AG10803 (cell line): ENCODE measurements at regions not wholly inside any gene's neighbourhood (a gene's known extent, or its start where the extent isn't known, plus 50 kb on each side); places are given as distances from the start of the nearest gene placed in this dataset.
A peak's percentile ranks its signal among the peaks of the same experiment; 100 is the strongest.

Experiments
- DNase-seq: peaks from one replicate; pipeline ENCODE4 v3.0.0; 2010; ENCODE audit warnings: low read depth
- H3K4me3 ChIP-seq: 2 replicates; pipeline ENCODE4 v1.5.1; 2011; ENCODE audit warnings: mild to moderate bottlenecking, low read length, control low read depth
- TF ChIP-seq, protein P1 (sequence below): conservative IDR thresholded peaks from 2 replicates; pipeline ENCODE4 v1.5.1; 2011; ENCODE audit warnings: mild to moderate bottlenecking, low read length, control low read depth, inconsistent platforms

GRCh38 chr4:66501997-66502396, 831.7 kb upstream of the EPHA5 start:
- no peak for DNase-seq

DNA sequence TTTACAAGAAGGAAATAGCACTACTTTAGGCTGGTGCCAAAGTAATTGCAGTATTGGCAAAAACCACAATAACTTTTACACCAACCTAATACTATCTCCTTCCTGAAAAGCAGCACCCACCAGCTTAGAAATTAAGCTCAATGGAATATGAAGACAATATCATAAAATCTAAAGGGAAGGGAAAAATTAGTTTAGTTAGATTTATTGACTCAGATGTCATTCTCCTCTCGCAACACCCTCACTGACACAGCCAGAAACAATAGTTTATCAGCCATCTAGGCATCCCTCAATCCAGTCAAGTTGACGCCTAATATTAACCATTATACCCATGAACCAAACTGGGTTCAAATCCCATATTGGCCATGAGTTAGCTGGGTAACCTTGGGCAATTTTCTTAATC, 820.4 kb upstream of the EPHA5 start:
- H3K4me3 ChIP-seq: no peak overlapping the region
- TF ChIP-seq, protein P1, sequence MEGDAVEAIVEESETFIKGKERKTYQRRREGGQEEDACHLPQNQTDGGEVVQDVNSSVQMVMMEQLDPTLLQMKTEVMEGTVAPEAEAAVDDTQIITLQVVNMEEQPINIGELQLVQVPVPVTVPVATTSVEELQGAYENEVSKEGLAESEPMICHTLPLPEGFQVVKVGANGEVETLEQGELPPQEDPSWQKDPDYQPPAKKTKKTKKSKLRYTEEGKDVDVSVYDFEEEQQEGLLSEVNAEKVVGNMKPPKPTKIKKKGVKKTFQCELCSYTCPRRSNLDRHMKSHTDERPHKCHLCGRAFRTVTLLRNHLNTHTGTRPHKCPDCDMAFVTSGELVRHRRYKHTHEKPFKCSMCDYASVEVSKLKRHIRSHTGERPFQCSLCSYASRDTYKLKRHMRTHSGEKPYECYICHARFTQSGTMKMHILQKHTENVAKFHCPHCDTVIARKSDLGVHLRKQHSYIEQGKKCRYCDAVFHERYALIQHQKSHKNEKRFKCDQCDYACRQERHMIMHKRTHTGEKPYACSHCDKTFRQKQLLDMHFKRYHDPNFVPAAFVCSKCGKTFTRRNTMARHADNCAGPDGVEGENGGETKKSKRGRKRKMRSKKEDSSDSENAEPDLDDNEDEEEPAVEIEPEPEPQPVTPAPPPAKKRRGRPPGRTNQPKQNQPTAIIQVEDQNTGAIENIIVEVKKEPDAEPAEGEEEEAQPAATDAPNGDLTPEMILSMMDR: no peak

More at GRCh38 chr4:66501997-66502396, 831.7 kb upstream of the EPHA5 start:
- no peak overlapping the region for H3K4me3 ChIP-seq
- TF ChIP-seq, protein P1: no peak

DNA sequence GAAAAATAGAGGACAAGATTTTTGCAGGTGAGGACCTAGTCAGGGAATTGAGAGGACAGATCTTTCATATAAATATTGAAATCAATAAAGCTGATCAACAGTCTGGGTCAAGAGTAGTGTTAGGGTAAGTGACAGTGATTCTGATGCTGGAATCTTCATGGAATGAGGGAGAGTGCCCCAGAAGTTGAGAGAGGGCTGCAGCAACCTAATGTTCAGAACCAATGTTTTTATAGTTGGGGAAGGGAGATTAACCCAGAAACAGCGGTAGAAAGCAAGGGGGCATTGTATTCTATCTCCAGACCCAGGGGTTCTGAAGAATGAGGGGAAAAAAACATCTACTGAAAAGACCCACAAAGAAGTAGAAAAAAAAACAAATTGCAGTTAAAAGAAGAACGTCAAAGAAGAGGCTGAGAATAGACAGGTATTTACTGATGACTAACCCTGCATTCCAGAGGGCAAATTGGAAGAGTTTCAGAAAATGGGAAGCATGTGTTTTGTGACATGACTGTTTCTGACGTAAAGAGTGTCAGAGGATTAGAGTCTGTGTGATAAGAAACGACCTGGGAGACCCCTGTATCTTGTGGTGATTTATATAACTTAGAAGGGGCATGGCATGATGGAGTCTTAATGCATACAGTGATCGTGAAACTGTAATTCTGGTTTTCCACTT, 819.6 kb upstream of the EPHA5 start:
- no peak overlapping the region for H3K4me3 ChIP-seq
- DNase-seq: peak; percentile 23

More for the DNA sequence above, 820.4 kb upstream of the EPHA5 start:
- DNase-seq: no peak

GRCh38 chr4:66489370-66489769, 819.1 kb upstream of the EPHA5 start:
- DNase-seq: no peak
- no peak overlapping the region for H3K4me3 ChIP-seq
- TF ChIP-seq, protein P1: no peak

More for the DNA sequence above, 819.6 kb upstream of the EPHA5 start:
- TF ChIP-seq, protein P1: no peak

- H3K4me3 ChIP-seq: no peak overlapping the region
- no peak for DNase-seq
- TF ChIP-seq, protein P1: no peak
Measured at GRCh38 chr4:66486068-66486467, 815.8 kb upstream of the EPHA5 start.

- TF ChIP-seq, protein P1: no peak
- no peak for DNase-seq
- no peak overlapping the region for H3K4me3 ChIP-seq
Measured at GRCh38 chr4:66482186-66482585, 811.9 kb upstream of the EPHA5 start.

- TF ChIP-seq, protein P1: no peak
- DNase-seq: no peak
- no peak overlapping the region for H3K4me3 ChIP-seq
Measured at GRCh38 chr4:66475596-66475995, 805.3 kb upstream of the EPHA5 start.
